ENCODE measurements at regions not wholly inside any gene's neighbourhood (a gene's known extent, or its start where the extent isn't known, plus 50 kb on each side); places are given as distances from the start of the nearest gene placed in this dataset.

GRCh38 chr11:122360875-122361274 lies 244.9 kb upstream of the BLID start:
- Mint-ChIP-seq H3K4me3 (no peak overlapping the region), H3K4me1 (peaks cover 8% of the 10 kb centered on the region), H3K9me3 (peaks cover 11% of the 10 kb centered on the region), H3K36me3 (peaks cover 8% of the 10 kb centered on the region), H3K27me3 (ENCODE audit: low read depth) (no peaks in the 10 kb centered on the region), H3K27ac (no peak overlapping the region)
- no peak for DNase-seq (ENCODE audit: low spot score)
- POLR2A ChIA-PET: no interaction called here
- TF ChIP-seq GTF2I (CRISPR knock-in tag; conservative IDR thresholded peaks at IDR 0.05) (no peak), NR1H2 (CRISPR knock-in tag; IDR thresholded peaks at IDR 0.05) (no peak), IRF1 (CRISPR knock-in tag; IDR thresholded peaks at IDR 0.05) (no peak), E2F4 (CRISPR knock-in tag; IDR thresholded peaks at IDR 0.05; ENCODE audit: borderline replicate concordance, low read depth) (no peak), ETV6 (CRISPR knock-in tag; IDR thresholded peaks at IDR 0.05) (no peak), TEAD1 (CRISPR knock-in tag; IDR thresholded peaks at IDR 0.05) (no peak), JUN (CRISPR knock-in tag; IDR thresholded peaks at IDR 0.05) (no peak), E2F1 (CRISPR knock-in tag; IDR thresholded peaks at IDR 0.05) (no peak), CDX4 (CRISPR knock-in tag; IDR thresholded peaks at IDR 0.05; ENCODE audit: borderline replicate concordance) (no peak), STAT6 (CRISPR knock-in tag; conservative IDR thresholded peaks at IDR 0.05; ENCODE audit: low read depth) (no peak), TEAD4 (CRISPR knock-in tag; IDR thresholded peaks at IDR 0.05) (no peak), ZNF121 (CRISPR knock-in tag; IDR thresholded peaks at IDR 0.05) (no peak), MXD4 (CRISPR knock-in tag; IDR thresholded peaks at IDR 0.05; ENCODE audit: borderline replicate concordance) (no peak), RELA (CRISPR knock-in tag; IDR thresholded peaks at IDR 0.05; ENCODE audit: borderline replicate concordance) (no peak), FOXP1 (CRISPR knock-in tag; IDR thresholded peaks at IDR 0.05; ENCODE audit: borderline replicate concordance) (no peak), ATF6 (CRISPR knock-in tag; IDR thresholded peaks at IDR 0.05) (no peak), ZNF317 (CRISPR knock-in tag; IDR thresholded peaks at IDR 0.05; ENCODE audit: borderline replicate concordance, low read depth) (no peak)
- CTCF ChIA-PET: no interaction called here
- ATAC-seq: no peak

GRCh38 chr11:122359081-122359571 lies 243.1 kb upstream of the BLID start:
- no peak overlapping the region for H3K27ac Mint-ChIP-seq
- TF ChIP-seq E2F4 (CRISPR knock-in tag; IDR thresholded peaks at IDR 0.05; ENCODE audit: borderline replicate concordance, low read depth) (no peak), E2F1 (CRISPR knock-in tag; IDR thresholded peaks at IDR 0.05) (no peak), USF1 (CRISPR knock-in tag; IDR thresholded peaks at IDR 0.05) (no peak), SOX15 (CRISPR knock-in tag; IDR thresholded peaks at IDR 0.05) (no peak), CBFB (CRISPR knock-in tag; IDR thresholded peaks at IDR 0.05; ENCODE audit: low read depth) (no peak)

More at GRCh38 chr11:122359081-122359571, 243.1 kb upstream of the BLID start:
- Mint-ChIP-seq H3K27me3 (ENCODE audit: low read depth) (no peaks in the 10 kb centered on the region), H3K9me3 (peaks cover 16% of the 10 kb centered on the region), H3K36me3 (peaks cover 8% of the 10 kb centered on the region), H3K4me1 (peaks cover 5% of the 10 kb centered on the region; the same call in 1 of the 2 replicates), H3K4me3 (no peak overlapping the region)
- ChIA-PET POLR2A (no interaction called here), CTCF (no interaction called here)
- no peak for ATAC-seq
- no peak for DNase-seq (ENCODE audit: low spot score)

Data from WTC11 (cell line).